ENCODE measurements at regions not wholly inside any gene's neighbourhood (a gene's known extent, or its start where the extent isn't known, plus 50 kb on each side); places are given as distances from the start of the nearest gene placed in this dataset.

- Mint-ChIP-seq H3K27me3 (no peaks in the 10 kb centered on the region), H3K9me3 (no peaks in the 10 kb centered on the region), H3K27ac (no peak overlapping the region), H3K4me1 (no peaks in the 10 kb centered on the region), H3K36me3 (ENCODE audit: low read depth) (no peaks in the 10 kb centered on the region), H3K4me3 (no peak overlapping the region)
- ChIA-PET POLR2A (no interaction called here), CTCF (no interaction called here)
- intact Hi-C loops (cut with micrococcal nuclease), result no loop called here
- TF ChIP-seq CTCF (IDR thresholded peaks at IDR 0.05), result no peak
- DNase-seq (no peak), ATAC-seq (ENCODE audit: low read depth) (no peak)
Observed at GRCh38 chr1:81197591-81197990, 603.1 kb upstream of the ADGRL2 start.

- no peak for DNase-seq
- Mint-ChIP-seq H3K27me3 (no peaks in the 10 kb centered on the region), H3K27ac (no peak overlapping the region), H3K9me3 (no peaks in the 10 kb centered on the region), H3K4me3 (no peak overlapping the region), H3K36me3 (ENCODE audit: low read depth) (no peaks in the 10 kb centered on the region), H3K4me1 (no peaks in the 10 kb centered on the region)
- intact Hi-C loops (cut with micrococcal nuclease), result no loop called here
- no peak for ATAC-seq (ENCODE audit: low read depth)
- no peak for TF ChIP-seq CTCF (IDR thresholded peaks at IDR 0.05)
- CTCF ChIA-PET, result no interaction called here
- POLR2A ChIA-PET, result no interaction called here
Observed at GRCh38 chr1:81192647-81193642, 607.8 kb upstream of the ADGRL2 start.

- H3K9me3 Mint-ChIP-seq, result no peaks in the 10 kb centered on the region
- no peaks in the 10 kb centered on the region for H3K36me3 Mint-ChIP-seq (ENCODE audit: low read depth)
- H3K4me1 Mint-ChIP-seq, result no peaks in the 10 kb centered on the region
- no peak for ATAC-seq (ENCODE audit: low read depth)
- ChIA-PET CTCF (no interaction called here), POLR2A (no interaction called here)
- no peak overlapping the region for H3K27ac Mint-ChIP-seq
- TF ChIP-seq CTCF (IDR thresholded peaks at IDR 0.05), result no peak
- H3K4me3 Mint-ChIP-seq, result no peak overlapping the region
- intact Hi-C loops (cut with micrococcal nuclease), result no loop called here
- DNase-seq, result no peak
- no peaks in the 10 kb centered on the region for H3K27me3 Mint-ChIP-seq
Observed at GRCh38 chr1:81190003-81190402, 610.7 kb upstream of the ADGRL2 start.

GRCh38 chr1:81187635-81188034 lies 613.1 kb upstream of the ADGRL2 start:
- H3K9me3 Mint-ChIP-seq, result no peaks in the 10 kb centered on the region
- POLR2A ChIA-PET, result no interaction called here
- CTCF ChIA-PET, result no interaction called here

More at GRCh38 chr1:81187635-81188034, 613.1 kb upstream of the ADGRL2 start:
- Mint-ChIP-seq H3K36me3 (ENCODE audit: low read depth) (no peaks in the 10 kb centered on the region), H3K4me1 (no peaks in the 10 kb centered on the region), H3K27ac (no peak overlapping the region), H3K27me3 (no peaks in the 10 kb centered on the region), H3K4me3 (no peak overlapping the region)
- no peak for TF ChIP-seq CTCF (IDR thresholded peaks at IDR 0.05)
- ATAC-seq (ENCODE audit: low read depth) (no peak), DNase-seq (no peak)
- intact Hi-C loops (cut with micrococcal nuclease), result no loop called here
